ENCODE measurements at regions not wholly inside any gene's neighbourhood (a gene's known extent, or its start where the extent isn't known, plus 50 kb on each side); places are given as distances from the start of the nearest gene placed in this dataset.

- TF ChIP-seq TAF1 (IDR thresholded peaks at IDR 0.05; ENCODE audit: borderline replicate concordance, low read depth, low read length) = no peak
- no peak for TF ChIP-seq POLR2A (IDR thresholded peaks at IDR 0.05; ENCODE audit: low read depth, low read length)
- TF ChIP-seq POLR2AphosphoS5 (IDR thresholded peaks at IDR 0.05; ENCODE audit: low read depth, low read length) = no peak
Observed at GRCh38 chr3:194865615-194866014, 179.9 kb downstream of the FAM43A start.
